Colonic mucosa (tissue), 4 donors: ENCODE measurements at regions not wholly inside any gene's neighbourhood (a gene's known extent, or its start where the extent isn't known, plus 50 kb on each side); places are given as distances from the start of the nearest gene placed in this dataset.

Experiments used
- DNase-seq: peaks from one replicate; pipeline ENCODE4 v3.0.0-alpha.2; 2020
- H3K27ac ChIP-seq: fragments of 200-600 bp; one replicate; pipeline ENCODE4 v1.8.0; 2021
- H3K27me3 ChIP-seq: fragments of 200-600 bp; one replicate; pipeline ENCODE4 v1.8.0; 2021
- H3K36me3 ChIP-seq: fragments of 200-600 bp; one replicate; pipeline ENCODE4 v1.8.0; 2021
- H3K4me1 ChIP-seq: fragments of 200-600 bp; one replicate; pipeline ENCODE4 v1.8.0; 2021; ENCODE audit warnings: mild to moderate bottlenecking
- H3K4me3 ChIP-seq: fragments of 200-600 bp; one replicate; pipeline ENCODE4 v1.8.0; 2021
- H3K9ac ChIP-seq, 2 donors: one replicate each; pipeline ENCODE4 v1.7.0; 2013; ENCODE audit warnings: control low read depth in 2 of 2, low read depth in 2 of 2, low read length in 2 of 2
- H3K9me3 ChIP-seq: fragments of 200-600 bp; one replicate; pipeline ENCODE4 v1.8.0; 2021
- intact Hi-C: fragments of 100-400 bp; cut with DNase I; formaldehyde crosslinking; loops from one replicate; pipeline ENCODE4 v1.14.1; 2022
- TF ChIP-seq, protein P1 (sequence below): fragments of 200-600 bp; IDR thresholded peaks from one replicate; pipeline ENCODE4 v1.8.0; 2022; ENCODE audit warnings: antibody characterized with exemption, mild to moderate bottlenecking
- donor health status: healthy.
- donor health status: DM: no; HTN: no; CAD: no.
- donor health status: DM: no; HTN: no; CAD: no.

DNA sequence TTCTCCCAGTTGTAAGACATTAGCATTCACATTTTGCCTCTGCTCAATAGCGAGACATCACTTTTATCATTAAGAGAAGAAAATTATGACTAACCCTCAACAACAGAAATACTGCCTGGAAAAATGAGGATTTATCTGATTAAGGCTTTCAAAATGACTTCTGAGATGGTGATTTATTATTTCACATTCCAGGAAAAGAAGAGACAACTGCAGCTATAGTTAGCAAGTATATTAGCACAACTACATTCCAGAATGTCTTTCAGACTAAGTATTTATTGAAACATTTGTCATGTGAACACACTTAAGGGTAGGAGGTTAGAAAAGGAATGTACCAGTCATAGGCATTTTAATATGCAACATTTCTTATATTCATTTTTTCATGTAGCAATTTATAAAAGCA is 162.0 kb downstream of the IQUB start:
- intact Hi-C loops, result no loop called here
- Histone ChIP-seq H3K27me3 (no peaks in the 10 kb centered on the region), H3K27ac (no peak overlapping the region), H3K4me1 (no peaks in the 10 kb centered on the region), H3K9ac (no peak overlapping the region), H3K9me3 (no peaks in the 10 kb centered on the region), H3K4me3 (no peak overlapping the region), H3K36me3 (no peaks in the 10 kb centered on the region)
- DNase-seq, result no peak
- TF ChIP-seq, protein P1, sequence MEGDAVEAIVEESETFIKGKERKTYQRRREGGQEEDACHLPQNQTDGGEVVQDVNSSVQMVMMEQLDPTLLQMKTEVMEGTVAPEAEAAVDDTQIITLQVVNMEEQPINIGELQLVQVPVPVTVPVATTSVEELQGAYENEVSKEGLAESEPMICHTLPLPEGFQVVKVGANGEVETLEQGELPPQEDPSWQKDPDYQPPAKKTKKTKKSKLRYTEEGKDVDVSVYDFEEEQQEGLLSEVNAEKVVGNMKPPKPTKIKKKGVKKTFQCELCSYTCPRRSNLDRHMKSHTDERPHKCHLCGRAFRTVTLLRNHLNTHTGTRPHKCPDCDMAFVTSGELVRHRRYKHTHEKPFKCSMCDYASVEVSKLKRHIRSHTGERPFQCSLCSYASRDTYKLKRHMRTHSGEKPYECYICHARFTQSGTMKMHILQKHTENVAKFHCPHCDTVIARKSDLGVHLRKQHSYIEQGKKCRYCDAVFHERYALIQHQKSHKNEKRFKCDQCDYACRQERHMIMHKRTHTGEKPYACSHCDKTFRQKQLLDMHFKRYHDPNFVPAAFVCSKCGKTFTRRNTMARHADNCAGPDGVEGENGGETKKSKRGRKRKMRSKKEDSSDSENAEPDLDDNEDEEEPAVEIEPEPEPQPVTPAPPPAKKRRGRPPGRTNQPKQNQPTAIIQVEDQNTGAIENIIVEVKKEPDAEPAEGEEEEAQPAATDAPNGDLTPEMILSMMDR, result no peak

DNA sequence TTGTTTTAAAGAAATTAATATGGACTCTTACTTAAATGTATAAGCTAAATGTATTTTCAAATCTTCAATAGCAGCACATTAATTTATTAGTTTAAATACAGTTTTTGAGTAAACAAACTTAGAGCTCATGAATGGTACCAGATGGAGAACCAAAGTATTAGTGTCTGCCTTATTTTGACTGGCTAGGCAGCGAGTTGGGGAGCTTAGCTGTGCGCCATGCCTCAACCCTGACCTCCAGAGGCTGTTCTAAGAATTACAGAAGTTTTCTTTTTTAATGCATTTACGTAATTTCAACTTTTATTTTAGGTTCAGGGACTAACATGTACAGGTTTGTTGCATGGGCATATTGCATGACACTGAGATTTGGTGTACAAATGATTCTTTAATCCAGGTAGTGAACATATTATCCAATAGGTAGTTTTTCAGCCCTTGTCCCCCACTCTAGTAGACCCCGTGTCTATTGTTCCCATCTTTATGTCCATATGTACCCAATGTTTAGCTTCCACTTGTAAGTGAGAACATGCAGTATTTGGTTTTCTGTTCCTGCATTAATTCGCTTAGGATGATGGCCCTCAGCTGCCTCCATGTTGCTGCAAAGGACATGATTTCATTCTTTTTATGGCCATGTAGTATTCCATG is 166.8 kb downstream of the IQUB start:
- Histone ChIP-seq H3K9ac (no peak overlapping the region), H3K4me1 (no peaks in the 10 kb centered on the region), H3K27ac (no peak overlapping the region), H3K36me3 (no peaks in the 10 kb centered on the region), H3K27me3 (no peaks in the 10 kb centered on the region), H3K4me3 (no peak overlapping the region), H3K9me3 (no peaks in the 10 kb centered on the region)
- intact Hi-C loops, result loop anchor here (5.0 kb wide), 1 partner anchor 160 kb away; no protein-coding TSS in a partner anchor
- TF ChIP-seq, protein P1, result peak; percentile 59
- no peak for DNase-seq

- Histone ChIP-seq H3K27me3 (no peaks in the 10 kb centered on the region), H3K27ac (no peak overlapping the region), H3K9me3 (no peaks in the 10 kb centered on the region), H3K4me3 (no peak overlapping the region), H3K36me3 (no peaks in the 10 kb centered on the region), H3K9ac (no peak overlapping the region), H3K4me1 (no peaks in the 10 kb centered on the region)
- no peak for DNase-seq
- intact Hi-C loops, result loop anchor here (5.0 kb wide), 1 partner anchor 160 kb away; no protein-coding TSS in a partner anchor
- TF ChIP-seq, protein P1, result no peak
Observed at GRCh38 chr7:123367031-123367430, 167.3 kb upstream of the SLC13A1 start.

GRCh38 chr7:123366626-123367025 is 166.9 kb upstream of the SLC13A1 start:
- DNase-seq, result no peak
- Histone ChIP-seq H3K9me3 (no peaks in the 10 kb centered on the region), H3K36me3 (no peaks in the 10 kb centered on the region), H3K9ac (no peak overlapping the region), H3K4me3 (no peak overlapping the region), H3K27me3 (no peaks in the 10 kb centered on the region), H3K27ac (no peak overlapping the region), H3K4me1 (no peaks in the 10 kb centered on the region)
- intact Hi-C loops, result loop anchor here (5.0 kb wide), 1 partner anchor 159 kb away; no protein-coding TSS in a partner anchor
- TF ChIP-seq, protein P1, result no peak

GRCh38 chr7:123360631-123361030 is 160.9 kb upstream of the SLC13A1 start:
- Histone ChIP-seq H3K36me3 (no peaks in the 10 kb centered on the region), H3K4me3 (no peak overlapping the region), H3K4me1 (no peaks in the 10 kb centered on the region), H3K27me3 (no peaks in the 10 kb centered on the region), H3K9ac (no peak overlapping the region), H3K9me3 (no peaks in the 10 kb centered on the region), H3K27ac (no peak overlapping the region)
- TF ChIP-seq, protein P1, result no peak
- DNase-seq, result no peak
- intact Hi-C loops, result no loop called here
